ENCODE measurements at regions not wholly inside any gene's neighbourhood (a gene's known extent, or its start where the extent isn't known, plus 50 kb on each side); places are given as distances from the start of the nearest gene placed in this dataset.
"Not testable (repeated sequence)": the region's sequence is repeated elsewhere in the genome, so short reads cannot be mapped to it uniquely, and the experiment has no call there.

DNA sequence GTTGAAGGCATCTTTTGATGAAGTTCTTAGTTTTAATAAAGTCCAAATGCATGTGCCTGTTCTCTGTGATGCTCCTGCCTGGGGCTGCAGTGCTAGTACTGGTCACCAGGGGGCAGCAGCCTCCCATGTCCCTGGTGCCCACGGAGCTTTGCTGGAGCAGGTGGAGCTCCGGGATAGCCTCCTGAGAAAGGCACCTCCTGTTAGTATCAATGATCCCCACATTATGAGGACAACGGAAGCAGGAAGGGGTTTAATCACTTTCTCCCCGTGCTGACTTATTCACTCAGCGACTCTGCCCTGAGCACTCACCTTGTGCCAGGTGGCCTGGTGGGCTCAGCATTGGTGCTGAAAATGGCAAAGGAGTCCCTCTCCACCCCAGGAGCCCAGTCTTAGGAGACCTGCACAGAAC, 123.0 kb upstream of the PZP start:
- H3K36me3 Mint-ChIP-seq = peaks cover 4% of the 10 kb centered on the region
- H3K4me1 Mint-ChIP-seq = peaks cover 6% of the 10 kb centered on the region
- no peak overlapping the region for H3K27ac Mint-ChIP-seq

DNA sequence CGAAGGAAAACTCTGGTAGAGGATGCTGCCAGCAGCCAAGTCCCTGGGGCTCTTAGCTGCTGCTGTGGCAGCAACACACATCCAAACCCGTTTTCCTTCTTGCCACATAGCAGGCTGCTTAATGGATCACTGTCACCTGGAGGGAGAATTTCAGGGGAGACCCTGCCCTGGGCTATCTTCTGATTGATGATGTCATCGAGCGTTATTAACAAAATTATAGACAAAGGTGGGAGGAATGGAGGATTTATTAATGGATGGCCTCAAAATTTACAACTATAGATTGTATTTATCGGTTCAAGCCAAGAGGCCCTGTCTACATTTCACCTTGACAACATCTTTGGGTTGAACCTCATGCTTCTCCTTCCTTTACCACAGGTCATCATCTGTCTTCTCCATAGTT, 120.8 kb upstream of the PZP start:
- TF ChIP-seq, protein P1, sequence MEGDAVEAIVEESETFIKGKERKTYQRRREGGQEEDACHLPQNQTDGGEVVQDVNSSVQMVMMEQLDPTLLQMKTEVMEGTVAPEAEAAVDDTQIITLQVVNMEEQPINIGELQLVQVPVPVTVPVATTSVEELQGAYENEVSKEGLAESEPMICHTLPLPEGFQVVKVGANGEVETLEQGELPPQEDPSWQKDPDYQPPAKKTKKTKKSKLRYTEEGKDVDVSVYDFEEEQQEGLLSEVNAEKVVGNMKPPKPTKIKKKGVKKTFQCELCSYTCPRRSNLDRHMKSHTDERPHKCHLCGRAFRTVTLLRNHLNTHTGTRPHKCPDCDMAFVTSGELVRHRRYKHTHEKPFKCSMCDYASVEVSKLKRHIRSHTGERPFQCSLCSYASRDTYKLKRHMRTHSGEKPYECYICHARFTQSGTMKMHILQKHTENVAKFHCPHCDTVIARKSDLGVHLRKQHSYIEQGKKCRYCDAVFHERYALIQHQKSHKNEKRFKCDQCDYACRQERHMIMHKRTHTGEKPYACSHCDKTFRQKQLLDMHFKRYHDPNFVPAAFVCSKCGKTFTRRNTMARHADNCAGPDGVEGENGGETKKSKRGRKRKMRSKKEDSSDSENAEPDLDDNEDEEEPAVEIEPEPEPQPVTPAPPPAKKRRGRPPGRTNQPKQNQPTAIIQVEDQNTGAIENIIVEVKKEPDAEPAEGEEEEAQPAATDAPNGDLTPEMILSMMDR (IDR thresholded peaks at IDR 0.05; ENCODE audit: unreplicated experiment) = no peak

More for the DNA sequence above, 123.0 kb upstream of the PZP start:
- TF ChIP-seq, protein P1 (IDR thresholded peaks at IDR 0.05; ENCODE audit: unreplicated experiment) = peak; percentile 81
- peak; percentile 34 to 79 for DNase-seq (ENCODE audit: low spot score in 2 of 2, unreplicated experiment in 2 of 2)
- peaks cover 3% of the 10 kb centered on the region for H3K27me3 Mint-ChIP-seq (ENCODE audit: low read depth)
- H3K4me3 Mint-ChIP-seq = no peak overlapping the region
- H3K9me3 Mint-ChIP-seq = peaks cover 1% of the 10 kb centered on the region

DNA sequence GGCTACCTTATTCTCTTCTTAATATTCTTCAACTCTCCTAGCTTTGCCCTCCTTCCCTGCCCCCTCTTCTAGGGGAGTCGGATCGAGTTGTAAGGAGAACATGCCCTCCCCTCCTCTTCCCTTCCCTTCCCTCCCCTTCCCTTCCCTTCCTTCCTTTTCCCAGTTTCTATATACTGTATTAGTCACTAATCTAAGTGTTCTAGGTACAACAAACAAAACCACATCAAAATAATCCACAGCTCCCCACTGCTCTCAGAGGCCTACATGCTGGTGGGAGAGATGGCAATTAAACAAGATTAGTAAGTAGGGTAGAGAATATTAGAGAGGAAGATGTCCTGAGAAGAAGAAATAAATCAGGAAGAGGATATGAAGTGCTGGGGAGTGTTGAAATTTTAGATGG, 119.9 kb upstream of the PZP start:
- TF ChIP-seq, protein P1 (IDR thresholded peaks at IDR 0.05; ENCODE audit: unreplicated experiment) = no peak
- H3K27me3 Mint-ChIP-seq (ENCODE audit: low read depth) = peaks cover 3% of the 10 kb centered on the region

More for the DNA sequence above, 120.8 kb upstream of the PZP start:
- Mint-ChIP-seq H3K9me3 (no peaks in the 10 kb centered on the region), H3K36me3 (peaks cover 2% of the 10 kb centered on the region), H3K4me1 (peaks cover 12% of the 10 kb centered on the region), H3K4me3 (no peak overlapping the region), H3K27me3 (ENCODE audit: low read depth) (peaks cover 3% of the 10 kb centered on the region), H3K27ac (no peak overlapping the region)
- DNase-seq (ENCODE audit: low spot score in 2 of 2, unreplicated experiment in 2 of 2) = no peak

DNA sequence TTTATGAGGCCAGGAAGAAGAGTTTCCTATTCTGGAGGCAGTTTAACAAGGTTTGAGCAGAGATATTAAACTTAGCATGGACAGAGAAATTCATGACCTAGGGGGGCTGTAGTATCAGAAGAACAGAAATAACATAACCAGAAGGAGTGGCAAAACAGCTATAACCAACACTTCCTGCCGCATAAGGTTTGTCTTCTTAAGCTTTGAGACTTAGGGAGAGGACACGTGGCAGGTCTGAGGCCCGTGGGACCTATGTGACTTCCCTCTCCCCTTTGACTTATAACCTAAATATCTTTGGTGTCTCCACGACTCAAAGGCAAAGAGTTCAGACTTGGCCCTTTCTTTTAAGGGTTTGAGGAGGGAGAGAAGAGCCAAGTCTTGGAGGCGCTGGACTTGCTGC, 119.1 kb upstream of the PZP start:
- Mint-ChIP-seq H3K4me3 (no peak overlapping the region), H3K4me1 (peaks cover 18% of the 10 kb centered on the region)
- TF ChIP-seq, protein P1 (IDR thresholded peaks at IDR 0.05; ENCODE audit: unreplicated experiment) = no peak

More for the DNA sequence above, 119.9 kb upstream of the PZP start:
- Mint-ChIP-seq H3K9me3 (no peaks in the 10 kb centered on the region), H3K36me3 (peaks cover 2% of the 10 kb centered on the region), H3K27ac (no peak overlapping the region), H3K4me1 (peaks cover 18% of the 10 kb centered on the region), H3K4me3 (no peak overlapping the region)
- DNase-seq (ENCODE audit: low spot score in 2 of 2, unreplicated experiment in 2 of 2) = no peak

DNA sequence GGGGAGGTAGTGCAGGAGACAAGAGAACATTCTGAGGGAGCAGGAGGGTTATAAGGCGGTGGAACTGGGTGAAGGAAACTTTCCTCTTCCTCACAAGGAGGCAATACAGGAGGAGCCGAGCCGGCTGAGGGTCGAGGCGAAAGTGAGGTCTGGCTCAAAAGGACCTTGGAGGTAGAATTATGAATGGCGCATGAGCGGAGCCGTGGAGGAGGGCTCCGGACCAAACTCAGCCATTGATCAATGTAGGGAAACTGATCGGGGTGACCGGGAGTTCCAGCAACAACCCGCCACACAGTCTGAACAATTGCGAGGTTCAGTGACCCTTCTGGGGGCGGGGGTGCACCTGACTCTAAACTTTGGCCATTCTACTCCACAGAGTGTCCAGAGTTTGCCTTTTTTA, 118.7 kb upstream of the PZP start:
- not testable (repeated sequence) for H3K36me3 Mint-ChIP-seq

More for the DNA sequence above, 119.1 kb upstream of the PZP start:
- DNase-seq (ENCODE audit: low spot score in 2 of 2, unreplicated experiment in 2 of 2) = no peak
- Mint-ChIP-seq H3K36me3 (peaks cover 2% of the 10 kb centered on the region), H3K9me3 (no peaks in the 10 kb centered on the region), H3K27ac (no peak overlapping the region), H3K27me3 (ENCODE audit: low read depth) (peaks cover 3% of the 10 kb centered on the region)

DNA sequence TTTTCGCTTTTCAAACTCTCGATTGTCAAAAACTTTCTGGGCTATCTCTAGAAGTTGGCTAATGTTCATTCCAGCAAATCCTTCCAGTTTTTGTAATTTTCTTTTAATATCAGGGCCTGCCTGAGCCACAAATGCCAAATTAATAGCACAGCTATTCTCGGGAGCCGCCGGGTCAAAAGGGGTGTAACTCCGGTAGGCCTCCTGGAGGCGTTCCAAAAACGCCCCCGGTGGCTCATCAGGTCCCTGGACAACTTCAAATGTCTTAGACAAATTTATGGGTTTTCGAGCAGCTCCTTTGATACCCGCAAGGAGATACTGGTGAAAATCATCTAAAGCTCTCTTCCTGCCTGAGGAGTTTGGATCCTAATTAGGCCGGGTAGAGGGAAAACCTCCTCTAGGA, 117.9 kb upstream of the PZP start:
- Mint-ChIP-seq H3K27ac (peak overlapping the region; percentile 13), H3K9me3 (no peaks in the 10 kb centered on the region), H3K27me3 (ENCODE audit: low read depth) (no peaks in the 10 kb centered on the region), H3K4me1 (peaks cover 18% of the 10 kb centered on the region), H3K36me3 (peaks cover 2% of the 10 kb centered on the region), H3K4me3 (no peak overlapping the region)
- DNase-seq (ENCODE audit: low spot score in 2 of 2, unreplicated experiment in 2 of 2) = no peak
- TF ChIP-seq, protein P1 (IDR thresholded peaks at IDR 0.05; ENCODE audit: unreplicated experiment) = no peak

More for the DNA sequence above, 118.7 kb upstream of the PZP start:
- not testable (repeated sequence) for DNase-seq (ENCODE audit: low spot score in 2 of 2, unreplicated experiment in 2 of 2); H3K27me3 Mint-ChIP-seq (ENCODE audit: low read depth); H3K4me3 Mint-ChIP-seq; H3K9me3 Mint-ChIP-seq
- H3K4me1 Mint-ChIP-seq = peaks cover 18% of the 10 kb centered on the region
- peak overlapping the region; percentile 40 for H3K27ac Mint-ChIP-seq

Data from mesothelial cell of epicardium (in vitro differentiated cells).